ENCODE measurements at regions not wholly inside any gene's neighbourhood (a gene's known extent, or its start where the extent isn't known, plus 50 kb on each side); places are given as distances from the start of the nearest gene placed in this dataset.

- CTCF ChIA-PET = no interaction called here
- WGBS (ENCODE audit: insufficient coverage) = 85% methylated on average over 2 of the region's 2 CpGs
- Mint-ChIP-seq H3K9me3 (peaks cover 4 to 18% (median 8%) of the 10 kb centered on the region in 3 donors), H3K36me3 (no peaks in the 10 kb centered on the region), H3K4me3 (no peak overlapping the region), H3K4me1 (no peaks in the 10 kb centered on the region), H3K27ac (no peak overlapping the region), H3K27me3 (no peaks in the 10 kb centered on the region)
- Histone ChIP-seq H3K4me3 (ENCODE audit: control insufficient read depth in 1 of 2, extremely low read depth in 1 of 2, low read length in 1 of 2) (no peak overlapping the region), H3K36me3 (ENCODE audit: control insufficient read depth in 2 of 2, extremely low read depth in 1 of 2, insufficient read depth in 1 of 2, low read length in 1 of 2) (no peaks in the 10 kb centered on the region), H3K27ac (ENCODE audit: low read length) (no peak overlapping the region), H3K4me1 (ENCODE audit: control insufficient read depth in 1 of 2, extremely low read depth in 1 of 2, insufficient read depth in 2 of 2, low read length in 2 of 2) (no peaks in the 10 kb centered on the region), H3K27me3 (replicated peaks in 1 of 2; ENCODE audit: control insufficient read depth in 2 of 2, extremely low read depth in 1 of 2, insufficient read depth in 2 of 2, low read length in 1 of 2) (no peaks in the 10 kb centered on the region), H3K9me3 (no peaks in the 10 kb centered on the region)
- no peak for DNase-seq
- POLR2A ChIA-PET = no interaction called here
- ATAC-seq (replicated peaks in 1 of 4) = no peak
Observed at GRCh38 chr18:39862341-39862740, 2092.7 kb upstream of the PIK3C3 start.

DNA sequence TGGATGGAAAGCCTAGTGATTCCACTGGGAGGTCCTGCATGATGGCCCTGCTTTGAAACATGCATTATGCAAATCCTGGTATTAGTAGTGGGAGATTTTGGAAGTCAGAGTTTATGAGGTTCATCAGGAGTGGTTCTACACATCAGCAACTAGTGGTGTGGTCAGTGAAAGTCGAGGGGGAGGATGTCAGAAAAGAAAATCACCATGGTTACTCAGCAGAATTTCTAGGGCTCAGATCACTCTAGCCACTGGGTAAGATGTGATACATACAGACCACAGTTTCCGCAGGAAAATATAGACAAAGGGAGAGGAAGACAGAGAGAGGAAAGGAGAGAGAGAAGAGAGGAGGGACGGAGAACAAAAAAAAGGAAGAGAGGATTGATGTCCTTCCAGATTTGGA is 2100.7 kb upstream of the PIK3C3 start:
- no peak overlapping the region for H3K27ac Mint-ChIP-seq
- 46% methylated on average over 3 of the region's 3 CpGs for WGBS (ENCODE audit: insufficient coverage)

DNA sequence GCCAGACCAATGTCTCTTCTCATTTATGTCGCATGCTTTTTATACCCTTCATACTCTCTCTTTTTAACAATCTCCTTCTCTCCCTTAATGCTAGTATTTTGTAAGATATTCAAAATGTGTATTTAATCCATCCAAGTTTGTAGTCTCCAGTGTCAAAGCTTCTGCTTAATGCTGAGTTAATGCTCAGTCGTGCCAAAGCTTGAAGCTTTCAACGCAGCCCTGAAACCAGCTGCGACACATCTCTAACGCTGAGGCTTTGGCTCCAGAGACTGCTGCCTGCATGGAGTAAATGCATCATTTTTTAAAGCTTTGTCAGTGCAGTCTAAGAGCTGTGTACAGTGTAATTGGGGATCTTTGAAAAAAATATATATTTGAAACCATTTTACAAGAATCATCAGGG is 2108.8 kb upstream of the PIK3C3 start:
- no peak overlapping the region for H3K4me3 Mint-ChIP-seq
- peaks cover 6 to 7% of the 10 kb centered on the region in 2 donors for H3K27me3 Mint-ChIP-seq
- H3K4me1 Mint-ChIP-seq = no peaks in the 10 kb centered on the region
- H3K36me3 ChIP-seq (ENCODE audit: control insufficient read depth in 2 of 2, extremely low read depth in 1 of 2, insufficient read depth in 1 of 2, low read length in 1 of 2) = no peaks in the 10 kb centered on the region
- H3K4me1 ChIP-seq (ENCODE audit: control insufficient read depth in 1 of 2, extremely low read depth in 1 of 2, insufficient read depth in 2 of 2, low read length in 2 of 2) = no peaks in the 10 kb centered on the region
- no peak for ATAC-seq (replicated peaks in 1 of 4)
- H3K27me3 ChIP-seq (replicated peaks in 1 of 2; ENCODE audit: control insufficient read depth in 2 of 2, extremely low read depth in 1 of 2, insufficient read depth in 2 of 2, low read length in 1 of 2) = peaks cover 0 to 2% of the 10 kb centered on the region in 2 experiments
- ChIA-PET POLR2A (no interaction called here), CTCF (interaction anchor here in 1 of 2 donors (0.6 kb wide), 1 partner anchor 191 kb away, joined by 3 read pairs; no protein-coding TSS in a partner anchor)
- no peak overlapping the region for H3K27ac Mint-ChIP-seq
- H3K9me3 ChIP-seq = no peaks in the 10 kb centered on the region
- H3K9me3 Mint-ChIP-seq = peaks cover 0 to 10% (median 6%) of the 10 kb centered on the region in 3 donors
- H3K27ac ChIP-seq (ENCODE audit: low read length) = no peak overlapping the region
- no peak for DNase-seq
- H3K36me3 Mint-ChIP-seq = no peaks in the 10 kb centered on the region
- WGBS (ENCODE audit: insufficient coverage) = 96% methylated on average over 3 of the region's 5 CpGs
- no peak overlapping the region for H3K4me3 ChIP-seq (ENCODE audit: control insufficient read depth in 1 of 2, extremely low read depth in 1 of 2, low read length in 1 of 2)

More for the DNA sequence above, 2100.7 kb upstream of the PIK3C3 start:
- DNase-seq = no peak
- no peak overlapping the region for H3K4me3 ChIP-seq (ENCODE audit: control insufficient read depth in 1 of 2, extremely low read depth in 1 of 2, low read length in 1 of 2)
- H3K36me3 Mint-ChIP-seq = no peaks in the 10 kb centered on the region
- H3K27me3 ChIP-seq (replicated peaks in 1 of 2; ENCODE audit: control insufficient read depth in 2 of 2, extremely low read depth in 1 of 2, insufficient read depth in 2 of 2, low read length in 1 of 2) = no peaks in the 10 kb centered on the region
- no peak overlapping the region for H3K4me3 Mint-ChIP-seq
- ChIA-PET POLR2A (interaction anchor here in 1 of 2 donors (0.6 kb wide), 1 partner anchor 236 kb away, joined by 3 read pairs; no protein-coding TSS in a partner anchor), CTCF (no interaction called here)
- no peaks in the 10 kb centered on the region for H3K4me1 Mint-ChIP-seq
- H3K9me3 ChIP-seq = no peaks in the 10 kb centered on the region
- ATAC-seq (replicated peaks in 1 of 4) = no peak
- H3K4me1 ChIP-seq (ENCODE audit: control insufficient read depth in 1 of 2, extremely low read depth in 1 of 2, insufficient read depth in 2 of 2, low read length in 2 of 2) = no peaks in the 10 kb centered on the region
- H3K27ac ChIP-seq (ENCODE audit: low read length) = no peak overlapping the region
- H3K36me3 ChIP-seq (ENCODE audit: control insufficient read depth in 2 of 2, extremely low read depth in 1 of 2, insufficient read depth in 1 of 2, low read length in 1 of 2) = no peaks in the 10 kb centered on the region
- peaks cover 7 to 19% (median 17%) of the 10 kb centered on the region in 3 donors for H3K9me3 Mint-ChIP-seq
- no peaks in the 10 kb centered on the region for H3K27me3 Mint-ChIP-seq

DNA sequence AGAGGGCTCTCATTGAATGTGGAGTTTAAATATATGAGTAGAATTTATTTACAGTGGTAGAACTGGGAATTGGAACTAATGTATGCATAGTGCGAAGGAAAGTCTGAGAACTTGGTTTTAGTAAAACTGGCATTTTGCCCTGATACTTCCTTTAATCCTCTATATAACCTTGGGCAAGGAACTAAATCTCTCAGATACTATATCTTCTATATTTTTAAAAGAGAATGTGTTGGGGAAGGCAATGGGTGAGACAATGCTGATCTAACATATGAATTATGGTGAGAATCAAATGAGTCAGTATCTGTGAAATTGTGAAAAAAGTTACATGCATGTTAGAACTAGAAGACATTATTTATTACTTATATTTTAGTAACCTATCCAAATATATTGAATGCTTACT is 2109.4 kb upstream of the PIK3C3 start:
- Mint-ChIP-seq H3K9me3 (peaks cover 0 to 8% (median 4%) of the 10 kb centered on the region in 3 donors), H3K36me3 (no peaks in the 10 kb centered on the region), H3K27me3 (peaks cover 6 to 10% of the 10 kb centered on the region in 2 donors), H3K27ac (no peak overlapping the region), H3K4me3 (no peak overlapping the region), H3K4me1 (no peaks in the 10 kb centered on the region)
- no peaks in the 10 kb centered on the region for H3K9me3 ChIP-seq
- H3K4me1 ChIP-seq (ENCODE audit: control insufficient read depth in 1 of 2, extremely low read depth in 1 of 2, insufficient read depth in 2 of 2, low read length in 2 of 2) = no peaks in the 10 kb centered on the region
- H3K36me3 ChIP-seq (ENCODE audit: control insufficient read depth in 2 of 2, extremely low read depth in 1 of 2, insufficient read depth in 1 of 2, low read length in 1 of 2) = no peaks in the 10 kb centered on the region
- DNase-seq (no peak), ATAC-seq (replicated peaks in 1 of 4) (no peak)
- POLR2A ChIA-PET = no interaction called here
- WGBS (ENCODE audit: insufficient coverage) = no CpG with 5 or more reads among the region's 1 CpG
- H3K27ac ChIP-seq (ENCODE audit: low read length) = no peak overlapping the region
- CTCF ChIA-PET = interaction anchor here in 1 of 2 donors (0.6 kb wide), 1 partner anchor 191 kb away, joined by 3 read pairs; no protein-coding TSS in a partner anchor
- no peak overlapping the region for H3K4me3 ChIP-seq (ENCODE audit: control insufficient read depth in 1 of 2, extremely low read depth in 1 of 2, low read length in 1 of 2)
- peaks cover 2 to 5% of the 10 kb centered on the region in 2 experiments for H3K27me3 ChIP-seq (replicated peaks in 1 of 2; ENCODE audit: control insufficient read depth in 2 of 2, extremely low read depth in 1 of 2, insufficient read depth in 2 of 2, low read length in 1 of 2)

DNA sequence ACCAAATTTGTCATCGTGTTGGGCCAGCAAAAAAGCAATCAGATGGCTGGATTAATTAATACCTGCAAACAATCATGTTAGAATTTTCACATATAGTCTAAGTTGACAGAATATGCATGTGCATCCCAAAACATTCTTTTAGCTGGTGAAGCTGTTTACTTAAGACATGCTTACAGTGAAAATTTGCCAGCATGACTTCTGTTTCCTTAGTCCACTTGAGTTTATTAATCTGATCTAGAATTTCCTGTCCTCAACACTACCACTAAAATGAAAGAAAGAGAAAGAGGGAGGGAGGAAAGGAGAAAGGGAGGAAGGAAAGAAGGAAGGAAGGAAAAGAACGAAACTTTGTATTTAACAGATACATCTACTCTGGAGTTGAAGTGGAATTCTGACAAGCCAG is 2109.9 kb upstream of the PIK3C3 start:
- H3K9me3 Mint-ChIP-seq = peaks cover 0 to 4% (median 4%) of the 10 kb centered on the region in 3 donors

DNA sequence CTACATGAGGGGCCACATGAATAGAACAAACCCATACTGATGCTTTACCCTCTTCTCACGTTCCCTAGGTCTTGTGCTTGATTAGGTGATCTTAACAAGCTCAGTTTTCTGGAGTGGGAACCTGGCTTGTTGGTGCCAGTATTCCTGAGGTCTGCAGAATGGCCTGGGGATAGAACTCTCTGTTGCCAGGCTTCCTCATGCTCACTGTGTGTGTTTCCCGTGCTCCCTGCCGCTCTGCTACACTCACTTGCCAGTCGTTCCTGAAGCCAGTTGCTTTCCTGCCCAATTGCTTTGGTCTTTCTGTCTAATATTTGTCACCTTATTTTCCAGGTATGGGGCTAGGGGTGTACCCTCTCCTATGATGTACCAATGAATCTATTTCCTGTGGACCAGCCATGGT is 2111.5 kb upstream of the PIK3C3 start:
- 80% methylated on average over 1 of the region's 4 CpGs for WGBS (ENCODE audit: insufficient coverage)

More for the DNA sequence above, 2109.9 kb upstream of the PIK3C3 start:
- ChIA-PET CTCF (no interaction called here), POLR2A (interaction anchor here in 1 of 2 donors (0.7 kb wide), 1 partner anchor 1215 kb away, joined by 3 read pairs; no protein-coding TSS in a partner anchor)
- Histone ChIP-seq H3K36me3 (ENCODE audit: control insufficient read depth in 2 of 2, extremely low read depth in 1 of 2, insufficient read depth in 1 of 2, low read length in 1 of 2) (no peaks in the 10 kb centered on the region), H3K4me1 (ENCODE audit: control insufficient read depth in 1 of 2, extremely low read depth in 1 of 2, insufficient read depth in 2 of 2, low read length in 2 of 2) (no peaks in the 10 kb centered on the region), H3K27me3 (replicated peaks in 1 of 2; ENCODE audit: control insufficient read depth in 2 of 2, extremely low read depth in 1 of 2, insufficient read depth in 2 of 2, low read length in 1 of 2) (peaks cover 4 to 5% of the 10 kb centered on the region in 2 experiments), H3K9me3 (no peaks in the 10 kb centered on the region), H3K27ac (ENCODE audit: low read length) (no peak overlapping the region), H3K4me3 (ENCODE audit: control insufficient read depth in 1 of 2, extremely low read depth in 1 of 2, low read length in 1 of 2) (no peak overlapping the region)
- H3K4me3 Mint-ChIP-seq = no peak overlapping the region
- no peak for ATAC-seq (replicated peaks in 1 of 4)
- DNase-seq = no peak
- no peaks in the 10 kb centered on the region for H3K36me3 Mint-ChIP-seq
- no peak overlapping the region for H3K27ac Mint-ChIP-seq
- WGBS (ENCODE audit: insufficient coverage) = no CpG with 5 or more reads among the region's 2 CpGs
- peaks cover 6 to 10% of the 10 kb centered on the region in 2 donors for H3K27me3 Mint-ChIP-seq
- H3K4me1 Mint-ChIP-seq = no peaks in the 10 kb centered on the region

More for the DNA sequence above, 2111.5 kb upstream of the PIK3C3 start:
- no peak for DNase-seq
- Histone ChIP-seq H3K4me1 (ENCODE audit: control insufficient read depth in 1 of 2, extremely low read depth in 1 of 2, insufficient read depth in 2 of 2, low read length in 2 of 2) (no peaks in the 10 kb centered on the region), H3K4me3 (ENCODE audit: control insufficient read depth in 1 of 2, extremely low read depth in 1 of 2, low read length in 1 of 2) (no peak overlapping the region), H3K27me3 (replicated peaks in 1 of 2; ENCODE audit: control insufficient read depth in 2 of 2, extremely low read depth in 1 of 2, insufficient read depth in 2 of 2, low read length in 1 of 2) (peaks cover 4 to 5% of the 10 kb centered on the region in 2 experiments), H3K36me3 (ENCODE audit: control insufficient read depth in 2 of 2, extremely low read depth in 1 of 2, insufficient read depth in 1 of 2, low read length in 1 of 2) (no peaks in the 10 kb centered on the region), H3K27ac (ENCODE audit: low read length) (no peak overlapping the region), H3K9me3 (no peaks in the 10 kb centered on the region)
- ATAC-seq (replicated peaks in 1 of 4) = no peak
- CTCF ChIA-PET = no interaction called here
- POLR2A ChIA-PET = no interaction called here
- no peak overlapping the region for H3K4me3 Mint-ChIP-seq
- H3K9me3 Mint-ChIP-seq = peaks cover 0 to 8% (median 5%) of the 10 kb centered on the region in 3 donors
- no peaks in the 10 kb centered on the region for H3K4me1 Mint-ChIP-seq
- H3K36me3 Mint-ChIP-seq = no peaks in the 10 kb centered on the region
- peaks cover 10 to 12% of the 10 kb centered on the region in 2 donors for H3K27me3 Mint-ChIP-seq
- no peak overlapping the region for H3K27ac Mint-ChIP-seq

Measured in T-cell (primary cell).